ENCODE measurements at regions not wholly inside any gene's neighbourhood (a gene's known extent, or its start where the extent isn't known, plus 50 kb on each side); places are given as distances from the start of the nearest gene placed in this dataset.

- H3K36me3 ChIP-seq (ENCODE audit: control insufficient read depth, insufficient read depth, low read length): no peaks in the 10 kb centered on the region
- no peak overlapping the region for H3K4me3 ChIP-seq (ENCODE audit: low read depth, low read length)
- no peak overlapping the region for H3K9ac ChIP-seq (ENCODE audit: low read depth, low read length)
These were observed 187.9 kb downstream of the PALM2AKAP2 start for GRCh38 chr9:109967651-109968642.

GRCh38 chr9:109969011-109969410 is 189.0 kb downstream of the PALM2AKAP2 start:
- H3K4me3 ChIP-seq (ENCODE audit: low read depth, low read length): no peak overlapping the region
- H3K9me3 ChIP-seq (ENCODE audit: control insufficient read depth, insufficient read depth, low read length): no peaks in the 10 kb centered on the region
- no peaks in the 10 kb centered on the region for H3K27me3 ChIP-seq (ENCODE audit: control insufficient read depth, insufficient read depth, low read length)
- H3K4me1 ChIP-seq (ENCODE audit: control insufficient read depth, insufficient read depth, low read length): 0 out of 2 replicates have a peak, but pooled peaks cover 2% of the 10 kb centered on the region
- H3K27ac ChIP-seq (ENCODE audit: low read depth, low read length): no peak overlapping the region
- no peaks in the 10 kb centered on the region for H3K36me3 ChIP-seq (ENCODE audit: control insufficient read depth, insufficient read depth, low read length)
- no peak overlapping the region for H3K9ac ChIP-seq (ENCODE audit: low read depth, low read length)

More at GRCh38 chr9:109967651-109968642, 187.9 kb downstream of the PALM2AKAP2 start:
- Histone ChIP-seq H3K9me3 (ENCODE audit: control insufficient read depth, insufficient read depth, low read length) (no peaks in the 10 kb centered on the region), H3K27me3 (ENCODE audit: control insufficient read depth, insufficient read depth, low read length) (no peaks in the 10 kb centered on the region), H3K27ac (ENCODE audit: low read depth, low read length) (no peak overlapping the region), H3K4me1 (ENCODE audit: control insufficient read depth, insufficient read depth, low read length) (0 out of 2 replicates have a peak, but pooled peaks cover 2% of the 10 kb centered on the region)

- H3K4me1 ChIP-seq (ENCODE audit: control insufficient read depth, insufficient read depth, low read length): 0 out of 2 replicates have a peak, but pooled peaks cover 2% of the 10 kb centered on the region
- no peak overlapping the region for H3K9ac ChIP-seq (ENCODE audit: low read depth, low read length)
- no peak overlapping the region for H3K4me3 ChIP-seq (ENCODE audit: low read depth, low read length)
- H3K9me3 ChIP-seq (ENCODE audit: control insufficient read depth, insufficient read depth, low read length): no peaks in the 10 kb centered on the region
- no peaks in the 10 kb centered on the region for H3K36me3 ChIP-seq (ENCODE audit: control insufficient read depth, insufficient read depth, low read length)
- no peak overlapping the region for H3K27ac ChIP-seq (ENCODE audit: low read depth, low read length)
- no peaks in the 10 kb centered on the region for H3K27me3 ChIP-seq (ENCODE audit: control insufficient read depth, insufficient read depth, low read length)
These were observed 189.7 kb downstream of the PALM2AKAP2 start for GRCh38 chr9:109969573-109970237.

- no peaks in the 10 kb centered on the region for H3K36me3 ChIP-seq (ENCODE audit: control insufficient read depth, insufficient read depth, low read length)
- H3K4me3 ChIP-seq (ENCODE audit: low read depth, low read length): no peak overlapping the region
- H3K4me1 ChIP-seq (ENCODE audit: control insufficient read depth, insufficient read depth, low read length): 0 out of 2 replicates have a peak, but pooled peaks cover 2% of the 10 kb centered on the region
- no peak overlapping the region for H3K27ac ChIP-seq (ENCODE audit: low read depth, low read length)
- no peak overlapping the region for H3K9ac ChIP-seq (ENCODE audit: low read depth, low read length)
- H3K27me3 ChIP-seq (ENCODE audit: control insufficient read depth, insufficient read depth, low read length): no peaks in the 10 kb centered on the region
- H3K9me3 ChIP-seq (ENCODE audit: control insufficient read depth, insufficient read depth, low read length): no peaks in the 10 kb centered on the region
These were observed 191.2 kb downstream of the PALM2AKAP2 start for GRCh38 chr9:109971226-109971625.

GRCh38 chr9:109972026-109972882 is 192.3 kb downstream of the PALM2AKAP2 start:
- H3K27ac ChIP-seq (ENCODE audit: low read depth, low read length): no peak overlapping the region
- H3K36me3 ChIP-seq (ENCODE audit: control insufficient read depth, insufficient read depth, low read length): no peaks in the 10 kb centered on the region
- H3K9ac ChIP-seq (ENCODE audit: low read depth, low read length): no peak overlapping the region
- H3K9me3 ChIP-seq (ENCODE audit: control insufficient read depth, insufficient read depth, low read length): no peaks in the 10 kb centered on the region
- H3K4me1 ChIP-seq (ENCODE audit: control insufficient read depth, insufficient read depth, low read length): 0 out of 2 replicates have a peak, but pooled peaks cover 2% of the 10 kb centered on the region
- no peaks in the 10 kb centered on the region for H3K27me3 ChIP-seq (ENCODE audit: control insufficient read depth, insufficient read depth, low read length)
- no peak overlapping the region for H3K4me3 ChIP-seq (ENCODE audit: low read depth, low read length)

GRCh38 chr9:109973336-109973735 is 193.3 kb downstream of the PALM2AKAP2 start:
- no peaks in the 10 kb centered on the region for H3K27me3 ChIP-seq (ENCODE audit: control insufficient read depth, insufficient read depth, low read length)
- H3K36me3 ChIP-seq (ENCODE audit: control insufficient read depth, insufficient read depth, low read length): no peaks in the 10 kb centered on the region
- H3K4me3 ChIP-seq (ENCODE audit: low read depth, low read length): no peak overlapping the region
- H3K4me1 ChIP-seq (ENCODE audit: control insufficient read depth, insufficient read depth, low read length): 0 out of 2 replicates have a peak, but pooled peaks cover 2% of the 10 kb centered on the region
- no peaks in the 10 kb centered on the region for H3K9me3 ChIP-seq (ENCODE audit: control insufficient read depth, insufficient read depth, low read length)
- H3K9ac ChIP-seq (ENCODE audit: low read depth, low read length): no peak overlapping the region
- H3K27ac ChIP-seq (ENCODE audit: low read depth, low read length): no peak overlapping the region

GRCh38 chr9:109974143-109974917 is 194.3 kb downstream of the PALM2AKAP2 start:
- H3K9me3 ChIP-seq (ENCODE audit: control insufficient read depth, insufficient read depth, low read length): no peaks in the 10 kb centered on the region
- H3K36me3 ChIP-seq (ENCODE audit: control insufficient read depth, insufficient read depth, low read length): no peaks in the 10 kb centered on the region
- no peak overlapping the region for H3K27ac ChIP-seq (ENCODE audit: low read depth, low read length)
- 0 out of 2 replicates have a peak, but pooled peaks cover under 1% of the 10 kb centered on the region for H3K4me1 ChIP-seq (ENCODE audit: control insufficient read depth, insufficient read depth, low read length)
- no peak overlapping the region for H3K4me3 ChIP-seq (ENCODE audit: low read depth, low read length)
- no peaks in the 10 kb centered on the region for H3K27me3 ChIP-seq (ENCODE audit: control insufficient read depth, insufficient read depth, low read length)
- H3K9ac ChIP-seq (ENCODE audit: low read depth, low read length): no peak overlapping the region

- H3K4me3 ChIP-seq (ENCODE audit: low read depth, low read length): no peak overlapping the region
- no peaks in the 10 kb centered on the region for H3K27me3 ChIP-seq (ENCODE audit: control insufficient read depth, insufficient read depth, low read length)
- no peak overlapping the region for H3K27ac ChIP-seq (ENCODE audit: low read depth, low read length)
- H3K9me3 ChIP-seq (ENCODE audit: control insufficient read depth, insufficient read depth, low read length): no peaks in the 10 kb centered on the region
- no peaks in the 10 kb centered on the region for H3K4me1 ChIP-seq (ENCODE audit: control insufficient read depth, insufficient read depth, low read length)
- H3K9ac ChIP-seq (ENCODE audit: low read depth, low read length): no peak overlapping the region
- H3K36me3 ChIP-seq (ENCODE audit: control insufficient read depth, insufficient read depth, low read length): no peaks in the 10 kb centered on the region
These were observed 194.9 kb downstream of the PALM2AKAP2 start for GRCh38 chr9:109974918-109975276.

- no peak overlapping the region for H3K27ac ChIP-seq (ENCODE audit: low read depth, low read length)
These were observed 195.7 kb downstream of the PALM2AKAP2 start for GRCh38 chr9:109975574-109976295.

More at GRCh38 chr9:109975574-109976295, 195.7 kb downstream of the PALM2AKAP2 start:
- Histone ChIP-seq H3K4me1 (ENCODE audit: control insufficient read depth, insufficient read depth, low read length) (no peaks in the 10 kb centered on the region), H3K9ac (ENCODE audit: low read depth, low read length) (no peak overlapping the region), H3K36me3 (ENCODE audit: control insufficient read depth, insufficient read depth, low read length) (no peaks in the 10 kb centered on the region), H3K27me3 (ENCODE audit: control insufficient read depth, insufficient read depth, low read length) (no peaks in the 10 kb centered on the region), H3K9me3 (ENCODE audit: control insufficient read depth, insufficient read depth, low read length) (no peaks in the 10 kb centered on the region), H3K4me3 (ENCODE audit: low read depth, low read length) (no peak overlapping the region)

Data from HUES48 (cell line).